Immature natural killer cell (primary cell): ENCODE measurements at regions not wholly inside any gene's neighbourhood (a gene's known extent, or its start where the extent isn't known, plus 50 kb on each side); places are given as distances from the start of the nearest gene placed in this dataset.

ENCODE experiments used
- DNase-seq, 3 donors: peaks; one replicate each; pipeline ENCODE4 v3.0.0; 2022; ENCODE audit warnings: mixed read lengths in 1 of 3
- H3K27ac Mint-ChIP-seq, 6 donors: one replicate each; pipeline ENCODE4 v1.8.0; 2020; ENCODE audit warnings: mixed read lengths in 6 of 6, mild to moderate bottlenecking in 5 of 6, inconsistent platforms in 4 of 6, moderate library complexity in 3 of 6
- H3K27me3 Mint-ChIP-seq, 3 donors: one replicate each; pipeline ENCODE4 v1.8.0; 2020 to 2021; ENCODE audit warnings: low read depth in 3 of 3, mild to moderate bottlenecking in 3 of 3, mixed read lengths in 3 of 3, moderate library complexity in 3 of 3, inconsistent platforms in 1 of 3
- H3K36me3 Mint-ChIP-seq, 3 donors: one replicate each; pipeline ENCODE4 v1.8.0; 2020; ENCODE audit warnings: mixed read lengths in 3 of 3, inconsistent platforms in 2 of 3, mild to moderate bottlenecking in 2 of 3
- H3K4me1 Mint-ChIP-seq, 2 donors: one replicate each; pipeline ENCODE4 v1.8.0; 2020; ENCODE audit warnings: inconsistent platforms in 2 of 2, mild to moderate bottlenecking in 2 of 2, mixed read lengths in 2 of 2, moderate library complexity in 1 of 2
- H3K4me3 Mint-ChIP-seq, 5 donors: one replicate each; pipeline ENCODE4 v1.8.0; 2020; ENCODE audit warnings: mild to moderate bottlenecking in 5 of 5, mixed read lengths in 5 of 5, inconsistent platforms in 3 of 5, moderate library complexity in 3 of 5
- H3K9me3 Mint-ChIP-seq, 6 donors: one replicate each; pipeline ENCODE4 v1.8.0; 2020; ENCODE audit warnings: mild to moderate bottlenecking in 6 of 6, mixed read lengths in 6 of 6, inconsistent platforms in 4 of 6, moderate library complexity in 3 of 6

GRCh38 chr1:83552820-83553219 lies 446.1 kb downstream of the TTLL7 start:
- peaks cover 0 to 2% (median 0%) of the 10 kb centered on the region in 3 donors for H3K27me3 Mint-ChIP-seq
- no peaks in the 10 kb centered on the region for H3K4me1 Mint-ChIP-seq
- no peak for DNase-seq
- H3K4me3 Mint-ChIP-seq = no peak overlapping the region
- H3K27ac Mint-ChIP-seq = no peak overlapping the region
- peaks cover 0 to 22% (median 4%) of the 10 kb centered on the region in 6 donors for H3K9me3 Mint-ChIP-seq
- H3K36me3 Mint-ChIP-seq = no peaks in the 10 kb centered on the region

DNA sequence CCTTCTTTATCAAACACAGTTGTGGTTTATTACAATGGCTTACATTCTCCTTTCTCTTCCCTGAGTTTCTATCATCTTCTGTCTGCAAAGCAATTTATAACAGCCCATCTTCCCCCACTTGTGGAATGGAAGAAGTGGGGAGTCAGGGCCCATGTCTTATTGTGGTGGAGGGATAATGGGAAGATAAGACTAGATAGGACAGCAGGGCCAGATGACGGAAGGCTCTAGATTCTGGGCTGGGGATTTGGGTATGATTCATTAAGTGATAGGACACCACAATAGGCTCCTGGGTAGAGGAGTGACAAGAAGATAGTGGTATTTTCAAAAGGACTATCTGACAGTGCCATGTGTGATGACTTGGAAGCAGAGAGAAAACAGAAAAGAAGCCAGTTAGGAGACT lies 450.6 kb downstream of the TTLL7 start:
- H3K4me1 Mint-ChIP-seq = no peaks in the 10 kb centered on the region
- H3K27ac Mint-ChIP-seq = no peak overlapping the region
- DNase-seq = no peak
- peaks cover 0 to 33% (median 7%) of the 10 kb centered on the region in 6 donors for H3K9me3 Mint-ChIP-seq
- H3K36me3 Mint-ChIP-seq = no peaks in the 10 kb centered on the region
- no peaks in the 10 kb centered on the region for H3K27me3 Mint-ChIP-seq
- no peak overlapping the region for H3K4me3 Mint-ChIP-seq

GRCh38 chr1:83547901-83548300 lies 451.0 kb downstream of the TTLL7 start:
- no peak overlapping the region for H3K27ac Mint-ChIP-seq
- no peaks in the 10 kb centered on the region for H3K27me3 Mint-ChIP-seq
- no peak overlapping the region for H3K4me3 Mint-ChIP-seq
- H3K36me3 Mint-ChIP-seq = no peaks in the 10 kb centered on the region
- no peak for DNase-seq
- no peaks in the 10 kb centered on the region for H3K4me1 Mint-ChIP-seq
- H3K9me3 Mint-ChIP-seq = peaks cover 0 to 33% (median 7%) of the 10 kb centered on the region in 6 donors

- H3K4me3 Mint-ChIP-seq = no peak overlapping the region
- H3K36me3 Mint-ChIP-seq = no peaks in the 10 kb centered on the region
- no peak overlapping the region for H3K27ac Mint-ChIP-seq
- no peaks in the 10 kb centered on the region for H3K27me3 Mint-ChIP-seq
- H3K9me3 Mint-ChIP-seq = peaks cover 2 to 33% (median 8%) of the 10 kb centered on the region in 6 donors
- no peaks in the 10 kb centered on the region for H3K4me1 Mint-ChIP-seq
- DNase-seq = no peak
Measured at GRCh38 chr1:83546874-83547273, 452.1 kb downstream of the TTLL7 start.

DNA sequence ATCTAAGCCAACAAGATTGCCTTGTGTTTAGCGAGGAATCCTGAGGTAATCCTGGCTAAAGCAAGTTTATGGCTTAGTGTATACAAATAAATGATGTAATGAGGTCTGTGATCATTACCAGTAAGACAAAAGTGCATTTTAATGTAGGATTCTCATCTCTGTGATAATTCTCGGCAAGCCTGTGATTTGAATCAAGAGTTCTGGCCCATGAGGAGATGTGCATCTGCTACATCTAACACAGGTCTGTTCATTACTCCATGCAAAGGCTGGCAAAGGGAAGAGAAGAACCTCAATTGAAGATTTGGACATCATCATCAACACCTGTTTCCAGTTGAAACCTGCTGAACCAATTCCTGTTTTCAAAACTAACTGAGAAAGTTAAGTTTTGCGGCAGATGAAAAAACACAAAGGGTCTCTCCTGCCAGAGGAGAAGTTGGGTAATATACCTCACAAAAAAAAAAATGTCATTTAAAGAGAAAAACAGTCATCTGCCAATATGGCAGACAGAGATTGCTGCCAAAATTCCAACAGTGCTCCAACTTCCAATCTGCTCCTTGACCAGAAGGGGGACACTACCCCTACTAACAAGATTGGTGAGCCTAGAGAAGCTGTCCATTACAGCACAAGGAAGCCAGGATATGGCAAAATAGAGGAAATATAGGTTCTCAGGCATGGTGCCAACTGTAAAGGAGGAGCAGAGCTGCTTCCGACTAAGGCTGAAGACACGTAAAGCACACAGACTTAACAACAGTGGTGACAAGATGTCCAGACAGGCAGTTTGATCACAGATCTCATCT lies 453.7 kb downstream of the TTLL7 start:
- no peak for DNase-seq
- no peak overlapping the region for H3K27ac Mint-ChIP-seq
- H3K27me3 Mint-ChIP-seq = no peaks in the 10 kb centered on the region
- no peaks in the 10 kb centered on the region for H3K4me1 Mint-ChIP-seq
- no peaks in the 10 kb centered on the region for H3K36me3 Mint-ChIP-seq
- peaks cover 2 to 27% (median 7%) of the 10 kb centered on the region in 6 donors for H3K9me3 Mint-ChIP-seq
- H3K4me3 Mint-ChIP-seq = no peak overlapping the region

- DNase-seq = no peak
- peaks cover 5 to 20% (median 9%) of the 10 kb centered on the region in 6 donors for H3K9me3 Mint-ChIP-seq
- H3K27ac Mint-ChIP-seq = no peak overlapping the region
- no peaks in the 10 kb centered on the region for H3K36me3 Mint-ChIP-seq
- H3K4me3 Mint-ChIP-seq = no peak overlapping the region
- no peaks in the 10 kb centered on the region for H3K4me1 Mint-ChIP-seq
- no peaks in the 10 kb centered on the region for H3K27me3 Mint-ChIP-seq
Measured at GRCh38 chr1:83543222-83543973, 455.5 kb downstream of the TTLL7 start.

- H3K27ac Mint-ChIP-seq = no peak overlapping the region
- DNase-seq = no peak
- peaks cover 8 to 27% (median 16%) of the 10 kb centered on the region in 6 donors for H3K9me3 Mint-ChIP-seq
- H3K36me3 Mint-ChIP-seq = no peaks in the 10 kb centered on the region
- H3K27me3 Mint-ChIP-seq = peaks cover 0 to 2% (median 0%) of the 10 kb centered on the region in 3 donors
- no peaks in the 10 kb centered on the region for H3K4me1 Mint-ChIP-seq
- no peak overlapping the region for H3K4me3 Mint-ChIP-seq
Measured at GRCh38 chr1:83531521-83532309, 467.2 kb downstream of the TTLL7 start.

- no peaks in the 10 kb centered on the region for H3K36me3 Mint-ChIP-seq
- H3K27me3 Mint-ChIP-seq = no peaks in the 10 kb centered on the region
- H3K27ac Mint-ChIP-seq = no peak overlapping the region
- peaks cover 4 to 27% (median 14%) of the 10 kb centered on the region in 6 donors for H3K9me3 Mint-ChIP-seq
- DNase-seq = no peak
- no peaks in the 10 kb centered on the region for H3K4me1 Mint-ChIP-seq
- H3K4me3 Mint-ChIP-seq = no peak overlapping the region
Measured at GRCh38 chr1:83530506-83530905, 468.4 kb downstream of the TTLL7 start.

DNA sequence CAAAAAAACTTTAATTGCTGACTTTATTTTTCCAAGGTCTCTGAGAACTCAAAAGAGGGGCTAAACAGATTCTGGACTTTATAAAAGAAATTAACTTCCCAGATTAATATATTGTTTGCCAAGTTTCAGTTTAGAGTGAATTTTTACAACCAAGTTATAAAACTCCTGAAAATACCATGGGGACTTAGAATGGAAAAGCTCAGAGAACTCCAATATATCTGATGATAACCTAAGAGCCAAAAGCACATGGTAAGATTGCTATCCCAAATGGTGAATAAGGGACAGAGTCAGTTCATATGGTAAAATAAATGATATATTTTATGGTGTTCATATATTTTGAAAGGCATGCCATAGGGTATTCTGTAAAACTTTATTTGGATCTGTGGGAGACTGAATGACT lies 470.9 kb downstream of the TTLL7 start:
- Mint-ChIP-seq H3K36me3 (no peaks in the 10 kb centered on the region), H3K27me3 (peaks cover 0 to 1% (median 0%) of the 10 kb centered on the region in 3 donors), H3K27ac (no peak overlapping the region), H3K4me1 (no peaks in the 10 kb centered on the region), H3K4me3 (no peak overlapping the region), H3K9me3 (peaks cover 2 to 20% (median 12%) of the 10 kb centered on the region in 6 donors)
- no peak for DNase-seq

DNA sequence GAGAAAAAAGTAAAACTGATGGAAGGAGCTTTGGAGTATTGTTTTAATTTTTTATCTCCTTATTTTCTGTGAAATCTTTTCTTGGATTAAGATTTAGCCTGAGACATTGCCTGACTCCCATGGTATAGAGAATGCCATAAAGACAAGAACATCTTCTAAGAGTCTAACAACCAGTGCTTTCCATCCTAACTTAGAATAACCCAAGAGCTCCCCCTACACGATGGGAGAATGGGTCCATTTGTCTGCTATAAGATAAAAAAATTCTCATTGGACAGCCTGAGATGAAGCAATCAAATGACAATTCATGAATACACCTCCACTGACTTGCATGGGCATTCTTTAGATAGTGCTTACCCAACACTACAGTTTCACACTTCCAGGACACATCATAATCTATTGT lies 478.1 kb downstream of the TTLL7 start:
- H3K9me3 Mint-ChIP-seq = peaks cover 3 to 10% (median 5%) of the 10 kb centered on the region in 6 donors
- DNase-seq = no peak
- H3K27me3 Mint-ChIP-seq = peaks cover 0 to 2% (median 0%) of the 10 kb centered on the region in 3 donors
- no peaks in the 10 kb centered on the region for H3K36me3 Mint-ChIP-seq
- no peak overlapping the region for H3K27ac Mint-ChIP-seq
- H3K4me3 Mint-ChIP-seq = no peak overlapping the region
- no peaks in the 10 kb centered on the region for H3K4me1 Mint-ChIP-seq

DNA sequence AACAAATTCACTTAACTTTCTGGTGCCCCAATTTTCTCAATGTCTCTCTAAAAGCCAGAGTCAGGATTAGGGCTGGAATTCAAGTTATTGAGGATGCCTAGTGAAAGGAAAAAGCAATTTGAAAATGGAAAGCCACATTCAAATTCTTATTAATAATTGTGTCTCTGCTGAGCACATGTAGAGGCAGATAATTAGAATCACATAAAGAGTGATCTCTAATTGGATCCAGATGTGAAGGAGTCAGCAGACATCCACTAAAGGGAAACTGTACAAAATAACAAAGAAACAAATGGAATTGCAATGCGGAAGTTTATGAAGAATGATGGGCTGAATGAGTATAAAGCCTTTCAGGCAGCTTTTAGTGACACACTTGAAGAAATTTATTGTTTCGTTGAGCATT lies 482.6 kb downstream of the TTLL7 start:
- H3K4me3 Mint-ChIP-seq = no peak overlapping the region
- H3K27ac Mint-ChIP-seq = no peak overlapping the region
- H3K9me3 Mint-ChIP-seq = peaks cover 2 to 18% (median 7%) of the 10 kb centered on the region in 6 donors
- H3K27me3 Mint-ChIP-seq = no peaks in the 10 kb centered on the region
- H3K4me1 Mint-ChIP-seq = no peaks in the 10 kb centered on the region
- no peak for DNase-seq
- H3K36me3 Mint-ChIP-seq = no peaks in the 10 kb centered on the region

GRCh38 chr1:83515578-83516154 lies 483.3 kb downstream of the TTLL7 start:
- H3K27me3 Mint-ChIP-seq = no peaks in the 10 kb centered on the region
- no peaks in the 10 kb centered on the region for H3K36me3 Mint-ChIP-seq
- no peaks in the 10 kb centered on the region for H3K4me1 Mint-ChIP-seq
- H3K4me3 Mint-ChIP-seq = no peak overlapping the region
- H3K27ac Mint-ChIP-seq = no peak overlapping the region
- no peak for DNase-seq
- H3K9me3 Mint-ChIP-seq = peaks cover 0 to 21% (median 6%) of the 10 kb centered on the region in 6 donors

DNA sequence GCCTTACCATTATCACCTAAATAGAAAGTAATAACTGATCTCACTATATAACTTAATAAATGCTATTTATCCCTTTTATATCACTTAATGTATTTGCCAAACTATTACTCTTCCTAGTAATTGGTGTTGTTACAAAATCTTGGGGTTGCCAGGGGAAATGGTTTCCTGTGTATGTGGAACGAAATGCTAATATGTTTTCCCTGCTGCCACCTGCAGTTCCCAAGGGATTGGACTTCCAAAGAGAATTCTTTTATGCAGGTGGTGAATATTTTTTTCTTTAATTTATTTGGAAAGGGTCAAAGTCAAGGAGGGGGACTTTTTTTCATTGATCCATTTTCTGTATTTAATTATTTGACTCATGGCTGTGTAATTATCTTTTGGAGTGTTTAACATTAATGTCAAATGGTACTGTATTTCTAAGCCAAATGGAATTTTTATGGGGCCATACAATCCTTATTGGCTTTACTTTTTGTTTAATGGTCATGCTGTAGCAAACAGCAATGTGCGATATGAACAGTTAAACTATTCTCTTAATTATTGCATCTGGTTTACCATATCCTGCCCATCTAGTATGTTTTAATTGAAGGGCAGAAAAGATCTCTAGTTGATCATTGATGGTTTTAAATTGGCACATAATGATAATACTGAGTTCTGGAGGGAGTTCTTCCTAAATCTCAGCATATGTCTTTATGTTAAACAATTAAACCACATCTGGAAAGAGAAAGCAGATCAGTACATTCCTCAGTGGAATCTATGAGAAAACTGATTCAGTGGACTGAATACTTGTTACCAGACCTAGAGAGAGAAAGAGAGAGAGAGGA lies 486.3 kb downstream of the TTLL7 start:
- Mint-ChIP-seq H3K9me3 (peaks cover 0 to 34% (median 5%) of the 10 kb centered on the region in 6 donors), H3K4me3 (no peak overlapping the region), H3K36me3 (no peaks in the 10 kb centered on the region), H3K27me3 (no peaks in the 10 kb centered on the region), H3K27ac (no peak overlapping the region), H3K4me1 (no peaks in the 10 kb centered on the region)
- DNase-seq = no peak
